Neural crest cell (in vitro differentiated cells): ENCODE measurements at regions not wholly inside any gene's neighbourhood (a gene's known extent, or its start where the extent isn't known, plus 50 kb on each side); places are given as distances from the start of the nearest gene placed in this dataset.

Experiments
- DNase-seq: peaks from one replicate; pipeline ENCODE4 v3.0.0; 2021; ENCODE audit warnings: low read depth, mixed read lengths, low spot score
- H3K27ac Mint-ChIP-seq: one replicate; pipeline ENCODE4 v1.8.0; 2021; ENCODE audit warnings: mild to moderate bottlenecking, mixed read lengths; ENCODE audit not compliant: unreplicated experiment
- H3K27me3 Mint-ChIP-seq: 2 replicates; pipeline ENCODE4 v1.8.0; 2021; ENCODE audit warnings: low read depth, mild to moderate bottlenecking, mixed read lengths
- H3K36me3 Mint-ChIP-seq: 2 replicates; pipeline ENCODE4 v1.8.0; 2021; ENCODE audit warnings: low read depth, mild to moderate bottlenecking, mixed read lengths
- H3K4me1 Mint-ChIP-seq: 2 replicates; pipeline ENCODE4 v1.8.0; 2021; ENCODE audit warnings: mixed read lengths
- H3K4me3 Mint-ChIP-seq: one replicate; pipeline ENCODE4 v1.8.0; 2021; ENCODE audit warnings: mild to moderate bottlenecking, mixed read lengths
- H3K9me3 Mint-ChIP-seq: 2 replicates; pipeline ENCODE4 v1.8.0; 2021; ENCODE audit warnings: mixed read lengths
- CTCF ChIP-seq: fragments of 200-600 bp; sonication (generic); conservative IDR thresholded peaks from 2 replicates; pipeline ENCODE4 v1.5.0; 2021; ENCODE audit warnings: antibody characterized with exemption, mild to moderate bottlenecking

GRCh38 chr3:124411728-124412127 lies 318.5 kb upstream of the UMPS start:
- Mint-ChIP-seq H3K27me3 (no peaks in the 10 kb centered on the region), H3K9me3 (no peaks in the 10 kb centered on the region), H3K4me1 (peaks cover 4% of the 10 kb centered on the region), H3K27ac (no peak overlapping the region), H3K36me3 (peaks cover 16% of the 10 kb centered on the region), H3K4me3 (no peak overlapping the region)
- no peak for TF ChIP-seq CTCF
- DNase-seq: no peak

GRCh38 chr3:124412644-124413043 lies 317.6 kb upstream of the UMPS start:
- DNase-seq: no peak
- peaks cover 16% of the 10 kb centered on the region for H3K36me3 Mint-ChIP-seq
- H3K9me3 Mint-ChIP-seq: no peaks in the 10 kb centered on the region
- no peak overlapping the region for H3K27ac Mint-ChIP-seq
- no peaks in the 10 kb centered on the region for H3K27me3 Mint-ChIP-seq
- peaks cover 4% of the 10 kb centered on the region for H3K4me1 Mint-ChIP-seq
- no peak for TF ChIP-seq CTCF
- no peak overlapping the region for H3K4me3 Mint-ChIP-seq

- Mint-ChIP-seq H3K36me3 (peaks cover 16% of the 10 kb centered on the region), H3K9me3 (no peaks in the 10 kb centered on the region), H3K4me1 (peaks cover 4% of the 10 kb centered on the region), H3K4me3 (no peak overlapping the region), H3K27ac (no peak overlapping the region), H3K27me3 (no peaks in the 10 kb centered on the region)
- no peak for TF ChIP-seq CTCF
- no peak for DNase-seq
These were observed 316.9 kb upstream of the UMPS start for GRCh38 chr3:124413393-124413792.

GRCh38 chr3:124413989-124414598 lies 316.2 kb upstream of the UMPS start:
- H3K36me3 Mint-ChIP-seq: peaks cover 16% of the 10 kb centered on the region
- H3K9me3 Mint-ChIP-seq: no peaks in the 10 kb centered on the region
- H3K27me3 Mint-ChIP-seq: no peaks in the 10 kb centered on the region
- peak overlapping the region; percentile 68 for H3K27ac Mint-ChIP-seq
- H3K4me3 Mint-ChIP-seq: no peak overlapping the region
- TF ChIP-seq CTCF: no peak
- H3K4me1 Mint-ChIP-seq: peaks cover 4% of the 10 kb centered on the region
- no peak for DNase-seq

GRCh38 chr3:124415446-124415960 lies 314.7 kb upstream of the UMPS start:
- Mint-ChIP-seq H3K4me3 (no peak overlapping the region), H3K4me1 (no peaks in the 10 kb centered on the region), H3K27ac (no peak overlapping the region), H3K27me3 (no peaks in the 10 kb centered on the region), H3K9me3 (no peaks in the 10 kb centered on the region), H3K36me3 (peaks cover 18% of the 10 kb centered on the region)
- TF ChIP-seq CTCF: no peak
- no peak for DNase-seq
